ENCODE measurements at regions not wholly inside any gene's neighbourhood (a gene's known extent, or its start where the extent isn't known, plus 50 kb on each side); places are given as distances from the start of the nearest gene placed in this dataset.

DNA sequence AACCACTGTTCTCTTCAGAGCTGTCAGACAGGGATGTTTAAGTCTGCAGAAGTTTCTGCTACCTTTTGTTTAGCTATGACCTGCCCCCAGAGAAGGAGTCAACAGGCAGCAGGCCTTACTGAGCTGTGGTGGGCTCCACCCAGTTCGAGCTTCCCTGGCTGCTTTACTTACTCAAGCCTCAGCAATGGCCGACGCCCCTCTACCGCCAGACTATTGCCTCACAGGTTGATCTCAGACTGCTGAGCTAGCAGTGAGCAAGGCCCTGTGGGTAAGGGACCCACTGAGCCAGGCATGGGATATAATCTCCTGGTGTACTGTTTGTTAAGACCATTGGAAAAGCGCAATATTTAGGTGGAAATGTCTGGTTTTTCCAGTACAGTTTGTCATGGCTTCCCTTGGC, 229.6 kb downstream of the TMEM167A start:
- FAIRE-seq, result no peak
- no peak overlapping the region for H3K23ac ChIP-seq (ENCODE audit: insufficient read length)

More for the DNA sequence above, 229.6 kb downstream of the TMEM167A start:
- H3K4ac ChIP-seq (replicated peaks; ENCODE audit: insufficient read length, low read depth, low read length), result no peak overlapping the region
- no peak overlapping the region for H2BK20ac ChIP-seq (ENCODE audit: low read length)
- peaks cover 0 to 6% of the 10 kb centered on the region in 2 experiments; a peak in 2 of 4 replicates for H3K9me3 ChIP-seq (ENCODE audit: insufficient read depth in 2 of 2, low read depth in 1 of 2, low read length in 1 of 2)
- H3K4me3 ChIP-seq (ENCODE audit: extremely low read depth in 1 of 4, insufficient read depth in 2 of 4, low read depth in 3 of 4, low read length in 4 of 4), result no peak overlapping the region
- no peak overlapping the region for H2BK15ac ChIP-seq (ENCODE audit: low read length)
- H2BK5ac ChIP-seq (ENCODE audit: low read depth, low read length), result no peak overlapping the region
- H3K27me3 ChIP-seq (replicated peaks in 1 of 4; ENCODE audit: control insufficient read depth in 3 of 4, extremely low read depth in 1 of 4, insufficient read depth in 3 of 4, low read length in 3 of 4), result peaks cover 0 to 1% (median 0%) of the 10 kb centered on the region in 4 experiments; a peak in 1 of 7 replicates
- H2AFZ ChIP-seq (ENCODE audit: low read length), result no peak overlapping the region
- no peak overlapping the region for H2BK12ac ChIP-seq (ENCODE audit: low read depth, low read length)
- H4K8ac ChIP-seq (ENCODE audit: extremely low read depth, insufficient read depth, low read length), result no peak overlapping the region
- H3K4me1 ChIP-seq (replicated peaks in 1 of 4; ENCODE audit: control insufficient read depth in 3 of 4, insufficient read depth in 4 of 4, low read length in 3 of 4), result no peaks in the 10 kb centered on the region
- no peak overlapping the region for H3K27ac ChIP-seq (ENCODE audit: low read depth, low read length)
- H4K20me1 ChIP-seq (replicated peaks in 1 of 2; ENCODE audit: control insufficient read depth in 1 of 2, insufficient read depth in 2 of 2, low read length in 2 of 2), result no peaks in the 10 kb centered on the region
- no peak overlapping the region for H3K14ac ChIP-seq (ENCODE audit: insufficient read length)
- H4K5ac ChIP-seq (ENCODE audit: insufficient read length, low read depth, low read length), result no peak overlapping the region
- H3K23me2 ChIP-seq (ENCODE audit: low read depth, low read length), result no peaks in the 10 kb centered on the region
- POLR2A ChIA-PET (ENCODE audit: partially characterized antibody), result no interaction called here
- no peak overlapping the region for H2BK120ac ChIP-seq (replicated peaks; ENCODE audit: low read depth, low read length)
- WGBS, 2 experiments (ENCODE audit: extremely low coverage in 1 of 2, insufficient coverage in 1 of 2, insufficient read length in 1 of 2, insufficient replicate concordance in 2 of 2, low coverage in 1 of 2, low lambda C conversion rate in 2 of 2, missing lambda C conversion rate in 1 of 2), result 97% methylated on average over 5 of the region's 5 CpGs; no CpG with 5 or more reads in 1 of the 2 experiments
- no peak overlapping the region for H3K4me2 ChIP-seq (ENCODE audit: insufficient read depth in 1 of 2, low read depth in 2 of 2, low read length in 2 of 2)
- no peak for DNase-seq (ENCODE audit: low read depth in 1 of 2, low spot score in 2 of 2)
- TF ChIP-seq ASH2L (IDR thresholded peaks at IDR 0.05; ENCODE audit: low read length) (no peak), JUND (IDR thresholded peaks at IDR 0.05; ENCODE audit: low read length) (no peak), MAFK (IDR thresholded peaks at IDR 0.05; ENCODE audit: low read depth, low read length) (no peak), BRCA1 (IDR thresholded peaks at IDR 0.05; ENCODE audit: low read depth, low read length) (no peak), SAP30 (IDR thresholded peaks at IDR 0.05; ENCODE audit: insufficient read depth, insufficient replicate concordance, low read length) (no peak), EP300 (IDR thresholded peaks at IDR 0.05; ENCODE audit: borderline replicate concordance in 1 of 2, low read depth in 2 of 2, low read length in 2 of 2) (no peak), BCL11A (IDR thresholded peaks at IDR 0.05; ENCODE audit: low read depth in 2 of 2, low read length in 2 of 2) (no peak), RAD21 (IDR thresholded peaks at IDR 0.05 in 1 of 2, conservative IDR thresholded peaks at IDR 0.05 in 1 of 2; ENCODE audit: low read depth in 2 of 2, low read length in 2 of 2) (no peak), CREB1 (IDR thresholded peaks at IDR 0.05) (no peak), EZH2 (IDR thresholded peaks at IDR 0.05; ENCODE audit: low read depth, low read length, severe bottlenecking) (no peak), RXRA (IDR thresholded peaks at IDR 0.05; ENCODE audit: insufficient read depth, low read depth, low read length) (no peak), TEAD4 (IDR thresholded peaks at IDR 0.05; ENCODE audit: low read depth, low read length) (no peak)
- no peaks in the 10 kb centered on the region for H3K79me1 ChIP-seq (ENCODE audit: low read depth, low read length)
- no peaks in the 10 kb centered on the region for H3K79me2 ChIP-seq (ENCODE audit: control insufficient read depth in 1 of 2, insufficient read depth in 2 of 2, low read length in 2 of 2)
- no peak overlapping the region for H3K18ac ChIP-seq (ENCODE audit: extremely low read depth, low read length)
- no peak overlapping the region for H3K9ac ChIP-seq (replicated peaks in 1 of 4; ENCODE audit: extremely low read depth in 1 of 4, low read depth in 3 of 4, low read length in 3 of 4)
- CTCF ChIA-PET (ENCODE audit: partially characterized antibody), result interaction anchor here (1.1 kb wide), 1 partner anchor 497 kb away, joined by 3 read pairs; no protein-coding TSS in a partner anchor
- no peak overlapping the region for H2AK5ac ChIP-seq (ENCODE audit: low read depth, low read length)
- H3K36me3 ChIP-seq (ENCODE audit: control insufficient read depth in 2 of 4, insufficient read depth in 4 of 4, low read length in 3 of 4), result no peaks in the 10 kb centered on the region
- no peak overlapping the region for H4K91ac ChIP-seq (replicated peaks; ENCODE audit: insufficient read length, low read length)
- H3K56ac ChIP-seq (replicated peaks; ENCODE audit: insufficient read length, low read depth, low read length), result no peak overlapping the region

Measured in H1 (cell line).